Stimulated activated CD4-positive, alpha-beta T cell treated with anti-CD3 and anti-CD28 coated beads, Interleukin-4, amount 100 ng/mL, for 24 hours (primary cell): ENCODE measurements at regions not wholly inside any gene's neighbourhood (a gene's known extent, or its start where the extent isn't known, plus 50 kb on each side); places are given as distances from the start of the nearest gene placed in this dataset.
"Not testable (repeated sequence)": the region's sequence is repeated elsewhere in the genome, so short reads cannot be mapped to it uniquely, and the experiment has no call there.

Source experiments
- DNase-seq: peaks from one replicate; pipeline ENCODE4 v3.0.0-alpha.2; 2020

DNA sequence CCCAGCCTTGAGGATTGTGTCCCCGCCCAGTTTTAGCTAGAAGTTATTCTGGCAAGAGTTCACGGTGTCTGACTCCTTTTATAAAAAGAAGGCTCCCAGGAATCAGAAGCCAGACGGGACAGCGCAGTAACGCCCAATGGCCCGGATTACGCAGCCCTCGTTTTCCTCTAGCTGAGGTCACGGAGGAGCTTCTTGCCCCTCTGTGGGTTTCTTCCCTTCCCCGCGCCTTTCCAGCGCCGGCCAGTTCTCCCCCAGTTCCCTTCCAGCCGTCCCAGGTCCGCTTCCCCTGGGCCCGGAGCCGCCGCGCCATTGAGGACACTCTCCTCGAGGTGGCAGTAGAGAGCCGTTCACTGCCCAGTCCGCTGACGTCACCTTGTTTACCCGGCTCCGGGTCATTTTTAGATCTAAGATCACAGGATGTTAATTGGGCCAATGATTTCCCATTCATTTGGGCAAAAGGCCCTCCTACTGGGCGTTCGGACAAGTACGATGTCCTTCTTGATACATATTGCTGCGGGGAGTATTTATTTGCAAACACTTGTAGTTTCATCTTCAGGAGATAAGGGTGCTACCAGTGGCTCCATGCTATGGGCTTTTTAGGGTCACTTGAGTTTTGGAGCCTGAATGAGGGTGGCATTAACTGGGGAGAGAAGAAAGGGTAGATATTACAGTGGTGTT, 81.5 kb upstream of the PPM1B start:
- peak; percentile 87 for DNase-seq

DNA sequence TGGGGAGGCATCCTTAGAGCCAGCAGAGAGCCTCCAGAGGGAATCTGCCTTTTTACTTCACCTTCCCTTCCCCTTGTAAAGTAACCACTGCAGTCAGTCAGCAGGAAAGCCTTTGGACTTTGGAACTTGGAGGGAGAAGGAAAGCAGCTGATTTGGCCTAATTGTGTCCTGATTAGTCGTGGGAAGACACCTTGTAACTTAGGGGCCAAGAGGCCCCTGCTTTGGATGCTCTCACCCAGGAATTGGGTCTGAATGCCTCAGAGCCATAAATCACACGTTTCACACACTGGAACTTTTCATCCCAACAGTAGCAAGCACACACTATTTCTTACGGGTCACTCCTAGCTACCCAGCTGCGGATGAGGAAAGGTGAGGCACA, 81.0 kb upstream of the PPM1B start:
- no peak for DNase-seq

DNA sequence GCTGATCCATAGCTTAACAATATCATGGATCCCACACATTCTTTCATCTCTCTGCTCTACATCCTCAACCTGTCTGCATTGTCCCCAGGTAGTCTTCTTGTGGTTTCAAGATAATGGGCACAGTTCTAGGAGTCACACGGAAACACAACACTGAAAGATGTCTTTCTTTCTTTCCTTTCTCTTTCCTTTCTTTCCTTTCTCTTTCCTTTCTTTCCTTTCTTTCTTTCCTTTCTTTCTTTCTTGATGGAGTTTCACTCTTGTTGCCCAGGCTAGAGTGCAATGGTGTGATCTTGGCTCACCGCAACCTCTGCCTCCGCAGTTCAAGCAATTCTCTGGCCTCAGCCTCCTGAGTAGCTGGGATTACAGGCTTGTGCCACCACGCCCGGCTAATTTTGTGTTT, 76.2 kb upstream of the PPM1B start:
- not testable (repeated sequence) for DNase-seq

- DNase-seq: no peak
Measured at GRCh38 chr2:44093970-44094369, 74.7 kb upstream of the PPM1B start.

- DNase-seq: no peak
Measured at GRCh38 chr2:44097322-44097907, 71.3 kb upstream of the PPM1B start.

- DNase-seq: no peak
Measured at GRCh38 chr2:44098050-44098449, 70.6 kb upstream of the PPM1B start.

- DNase-seq: no peak
Measured at GRCh38 chr2:44098891-44099290, 69.8 kb upstream of the PPM1B start.

- no peak for DNase-seq
Measured at GRCh38 chr2:44100351-44100750, 68.3 kb upstream of the PPM1B start.

DNA sequence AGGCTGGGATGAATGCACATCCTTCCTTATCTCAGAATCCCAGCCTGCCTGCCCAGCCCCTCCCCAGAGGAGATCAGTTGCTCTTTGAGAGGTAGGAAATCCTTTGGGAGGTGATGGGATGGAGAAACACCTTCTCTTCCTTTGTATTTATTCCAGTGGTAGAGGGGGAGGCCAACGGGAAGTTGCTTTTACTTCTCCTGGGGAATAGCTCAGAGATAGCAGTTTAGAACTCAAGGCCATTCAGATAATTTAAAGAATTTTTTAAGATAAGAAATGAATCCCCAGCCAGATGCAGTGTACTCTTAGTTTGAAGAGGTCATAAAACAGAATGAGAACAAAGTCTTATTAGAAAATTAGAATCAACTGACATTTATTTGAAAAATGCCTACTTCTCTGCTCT, 67.4 kb upstream of the PPM1B start:
- DNase-seq: no peak

DNA sequence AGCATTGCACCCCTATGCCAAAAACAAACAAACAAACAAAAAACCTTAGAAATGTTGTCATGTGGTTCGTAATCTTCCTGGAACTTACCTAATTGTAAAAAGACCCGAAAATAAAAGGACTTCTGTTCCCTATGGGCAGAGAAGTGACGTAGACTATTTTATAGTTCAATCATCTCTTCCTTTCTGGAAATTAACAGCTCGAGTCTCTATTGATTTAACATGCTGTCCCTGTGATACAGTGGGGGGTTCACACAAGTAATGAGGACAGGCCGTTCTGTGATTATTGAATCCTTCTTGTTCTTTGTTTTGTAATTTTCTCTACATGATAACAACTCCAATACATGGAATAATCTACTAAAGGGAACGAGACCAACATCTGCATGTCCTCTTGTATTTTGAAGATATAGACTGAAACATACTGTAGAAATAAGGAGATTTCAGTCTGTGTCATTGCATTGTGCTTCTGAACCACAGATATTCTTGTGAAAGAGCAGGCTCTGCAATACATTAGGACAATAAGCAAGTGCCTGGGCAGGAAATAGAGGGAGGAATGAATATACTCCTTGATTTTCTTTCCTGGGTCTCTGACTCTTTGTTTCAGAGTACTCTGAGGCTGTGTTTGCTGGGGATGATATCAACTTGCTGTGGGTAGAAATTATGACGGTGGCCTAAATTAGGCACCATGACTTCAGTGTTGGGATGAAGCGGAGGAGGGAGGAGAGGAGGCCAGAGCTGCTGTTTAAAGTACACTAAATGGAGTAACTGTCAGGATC, 65.7 kb upstream of the PPM1B start:
- DNase-seq: no peak

DNA sequence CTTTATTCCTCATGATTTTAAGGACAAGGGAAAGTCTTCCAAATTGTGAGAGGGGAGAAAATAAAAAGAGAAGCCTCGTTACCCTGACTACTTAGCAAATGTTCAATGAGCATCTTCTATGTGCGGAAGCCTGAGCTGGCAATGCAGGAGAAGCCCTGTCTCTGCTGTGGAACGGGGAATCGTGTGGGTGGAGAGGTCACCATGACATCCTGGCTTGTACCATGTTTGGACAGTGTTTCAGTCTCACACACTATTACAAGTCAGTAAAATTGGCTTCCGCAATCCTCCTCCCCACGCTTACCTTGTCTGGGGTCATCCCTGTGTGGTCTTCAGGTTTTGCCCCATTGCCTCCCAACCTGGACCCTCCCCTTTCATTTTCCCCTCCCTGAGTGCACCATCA, 65.0 kb upstream of the PPM1B start:
- no peak for DNase-seq

- DNase-seq: no peak
Measured at GRCh38 chr2:44104855-44105271, 63.8 kb upstream of the PPM1B start.

- DNase-seq: not testable (repeated sequence)
Measured at GRCh38 chr2:44106509-44106908, 62.2 kb upstream of the PPM1B start.

DNA sequence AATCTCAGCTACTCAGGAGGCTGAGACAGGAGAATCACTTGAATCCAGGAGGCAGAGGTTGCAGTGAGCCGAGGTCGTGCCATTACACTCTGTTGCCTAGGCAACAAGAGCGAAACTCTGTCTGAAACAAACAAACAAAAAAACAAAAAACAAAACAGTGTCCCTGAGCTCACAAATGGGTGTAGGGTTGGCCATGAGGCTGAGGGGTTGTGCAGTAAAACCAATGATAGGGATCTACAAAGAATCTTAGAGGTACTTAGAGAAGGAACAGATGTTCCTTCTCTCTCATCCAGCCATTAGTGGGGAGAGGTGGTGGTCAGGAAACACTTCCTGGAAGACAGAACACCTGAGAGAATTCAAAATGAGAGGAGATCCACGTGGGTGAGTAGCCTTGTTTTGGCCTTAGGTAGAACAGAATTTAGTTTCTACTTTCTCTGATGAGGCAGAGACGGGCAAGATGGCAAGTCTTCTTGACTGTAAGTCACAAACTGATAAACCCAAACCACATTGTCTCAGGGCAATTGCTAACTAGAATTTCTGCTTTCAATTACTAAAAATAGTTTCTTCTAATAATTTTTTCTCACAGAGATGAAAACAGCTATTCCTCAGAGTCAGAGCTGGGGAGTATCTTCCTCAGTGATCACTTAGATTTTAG, 61.5 kb upstream of the PPM1B start:
- no peak for DNase-seq

- no peak for DNase-seq
Measured at GRCh38 chr2:44107974-44108373, 60.7 kb upstream of the PPM1B start.

GRCh38 chr2:44109166-44109565, 59.5 kb upstream of the PPM1B start:
- DNase-seq: no peak

- DNase-seq: no peak
Measured at GRCh38 chr2:44110444-44110843, 58.2 kb upstream of the PPM1B start.

DNA sequence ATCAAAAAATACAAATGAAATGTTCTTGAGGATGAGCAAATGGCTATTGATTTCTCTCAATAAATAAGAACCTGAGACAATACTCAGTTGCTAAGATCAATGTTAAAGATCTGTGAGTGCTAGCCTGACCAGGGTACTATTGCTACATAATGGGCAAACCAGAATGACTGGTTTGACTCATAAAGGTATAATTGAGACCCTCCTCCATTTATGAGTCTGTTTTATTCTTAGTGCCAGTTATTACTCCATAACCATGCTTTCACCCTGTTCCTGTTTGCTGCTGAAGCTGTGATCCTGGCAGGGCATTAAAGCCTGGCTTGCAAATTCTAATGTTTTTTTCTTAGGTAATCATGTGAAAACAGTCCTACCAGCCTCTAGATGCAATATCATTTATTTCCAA, 56.6 kb upstream of the PPM1B start:
- no peak for DNase-seq

DNA sequence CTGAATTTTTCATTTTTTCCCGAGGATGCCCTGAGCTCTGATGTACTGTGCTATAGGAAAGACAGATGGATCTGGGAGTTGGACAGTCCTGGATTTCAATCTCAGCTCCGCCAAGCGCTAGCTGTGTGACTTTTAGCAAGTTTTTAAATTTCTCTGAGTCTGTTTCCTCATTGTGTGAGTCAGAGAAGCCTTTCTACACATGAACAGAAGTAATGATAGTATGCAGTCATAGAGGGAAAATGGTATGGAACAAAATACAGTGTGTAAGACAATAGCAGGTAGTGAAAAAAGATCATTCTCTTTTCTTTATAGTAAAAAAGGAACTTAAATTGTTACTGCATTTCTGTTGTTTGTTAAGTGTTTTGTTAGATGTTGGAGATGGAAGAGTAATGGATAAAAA, 52.4 kb upstream of the PPM1B start:
- no peak for DNase-seq

DNA sequence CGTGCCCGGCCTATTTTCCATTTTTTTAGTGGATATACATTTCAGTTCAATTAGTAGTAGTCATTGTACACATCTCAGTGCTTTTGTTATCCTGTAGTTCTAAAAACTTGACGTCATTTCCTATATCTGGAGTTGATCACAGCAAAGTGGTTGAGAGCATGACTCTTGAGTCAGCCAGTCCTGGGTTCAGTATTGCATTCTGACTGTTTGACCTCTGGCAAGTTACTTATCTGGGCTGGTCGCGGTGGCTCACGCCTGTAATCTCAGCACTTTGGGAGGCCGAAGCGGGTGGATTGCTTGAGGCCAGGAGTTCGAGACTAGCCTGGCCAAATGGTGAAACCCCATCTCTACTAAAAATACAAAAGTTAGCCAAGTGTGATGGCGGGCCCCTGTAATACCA, 50.4 kb upstream of the PPM1B start:
- peak; percentile 7 for DNase-seq
